T-helper 2 cell (primary cell): ENCODE measurements at regions not wholly inside any gene's neighbourhood (a gene's known extent, or its start where the extent isn't known, plus 50 kb on each side); places are given as distances from the start of the nearest gene placed in this dataset.
A peak's percentile ranks its signal among the peaks of the same experiment; 100 is the strongest.

Source experiments
- DNase-seq, 5 experiments: peaks; one replicate each; pipeline versions ENCODE4 v3.0.0 to v3.0.0-alpha.2; 2012 to 2022

- DNase-seq = peak in 1 of 5 experiments; percentile 0
Measured at GRCh38 chr4:178632415-178632814, 1190.2 kb upstream of the AGA start.

DNA sequence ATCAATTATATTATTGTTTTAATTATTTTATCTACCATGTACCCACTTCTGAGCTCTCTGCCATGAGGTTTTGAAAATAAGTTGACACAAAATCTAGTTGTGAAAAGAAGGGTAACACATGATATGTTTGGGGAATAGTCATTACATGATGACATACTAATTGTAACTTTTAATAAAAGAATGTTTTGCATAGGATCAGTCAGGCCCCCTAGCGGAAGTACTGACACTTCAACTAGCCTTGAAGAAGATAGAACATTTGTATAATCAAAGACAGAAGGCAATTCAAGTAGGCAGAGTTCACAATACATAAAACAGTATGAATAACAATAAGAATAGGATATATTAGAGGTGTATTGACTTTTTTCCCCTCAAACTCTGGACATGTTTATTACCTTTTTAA, 1191.0 kb upstream of the AGA start:
- DNase-seq = no peak

GRCh38 chr4:178664621-178665020, 1222.4 kb upstream of the AGA start:
- no peak for DNase-seq

DNA sequence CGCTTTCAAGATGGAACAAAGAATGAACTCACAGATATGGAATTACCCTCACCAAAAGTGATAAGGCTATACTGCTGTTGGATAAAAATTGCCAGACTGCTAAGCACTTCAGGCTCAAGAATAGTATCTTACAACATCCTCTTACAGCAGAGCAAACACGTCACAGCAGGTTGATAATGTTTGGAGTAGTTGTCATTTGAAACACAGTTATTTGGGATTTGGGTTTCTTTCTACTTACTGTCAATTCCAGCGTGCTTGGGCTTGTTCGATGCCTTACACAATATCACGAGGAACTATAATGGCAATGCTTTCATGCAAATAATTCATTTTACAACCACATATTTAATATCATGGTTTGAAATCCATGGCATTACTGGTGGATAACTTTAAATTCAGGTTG, 1223.7 kb upstream of the AGA start:
- no peak for DNase-seq

- no peak for DNase-seq
Measured at GRCh38 chr4:178671766-178672165, 1229.5 kb upstream of the AGA start.

DNA sequence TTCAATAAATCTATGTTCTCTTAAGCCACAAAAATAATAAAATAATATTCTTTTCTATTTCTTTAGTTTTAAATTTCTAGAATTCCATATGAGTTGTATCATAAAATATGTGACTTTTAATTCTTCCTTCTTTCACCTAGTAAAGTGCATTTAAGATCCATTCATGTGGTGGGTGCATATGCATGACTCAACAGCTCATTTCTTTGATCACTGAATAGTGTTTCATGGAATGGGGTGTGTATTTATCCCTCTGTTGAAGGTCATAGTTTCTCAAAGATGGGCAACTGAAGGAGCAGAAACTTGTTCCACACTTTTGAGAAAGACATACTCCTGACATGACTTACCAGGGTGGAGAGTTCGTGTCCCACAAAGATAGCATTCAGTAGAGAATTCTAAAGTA, 1230.3 kb upstream of the AGA start:
- no peak for DNase-seq

DNA sequence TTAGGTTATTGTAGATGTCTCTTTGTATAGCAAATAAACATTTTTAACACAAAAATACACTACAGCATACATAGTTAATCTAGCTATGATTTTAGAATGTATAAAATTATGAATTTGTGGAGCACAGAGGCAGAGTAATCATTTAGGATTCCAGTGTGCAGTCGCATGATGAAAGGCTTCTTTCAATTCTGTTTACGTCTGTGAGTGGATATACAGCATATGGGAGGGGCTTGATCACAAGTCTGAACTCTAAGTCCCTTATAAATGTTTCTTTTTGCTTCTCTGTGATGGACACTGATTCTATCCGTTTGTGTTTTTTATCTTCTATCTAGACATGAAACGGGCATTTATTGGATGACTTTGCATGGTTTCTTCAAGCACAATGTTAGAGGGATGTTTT, 1239.6 kb upstream of the AGA start:
- no peak for DNase-seq

- no peak for DNase-seq
Measured at GRCh38 chr4:178689926-178690325, 1247.7 kb upstream of the AGA start.

DNA sequence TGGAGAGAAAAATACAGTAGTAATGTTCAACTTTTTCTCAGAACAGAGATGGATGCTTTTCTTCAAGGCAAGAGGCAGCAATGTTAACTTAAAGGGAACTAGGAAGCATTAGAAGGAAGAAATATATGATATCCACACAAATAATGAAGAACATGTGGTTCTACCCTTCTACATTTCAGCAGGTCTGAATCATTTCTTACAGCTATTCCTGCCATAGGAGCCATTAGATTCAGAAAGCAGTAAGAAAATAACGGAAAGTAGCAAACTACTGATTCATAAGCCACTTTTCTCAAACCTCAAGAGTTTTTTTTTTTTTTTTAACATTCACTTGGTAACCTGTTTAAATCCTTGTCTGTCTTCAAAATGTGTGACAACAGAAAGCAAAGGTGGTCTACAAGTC, 1251.6 kb upstream of the AGA start:
- DNase-seq = no peak

GRCh38 chr4:178696515-178696914, 1254.3 kb upstream of the AGA start:
- DNase-seq = no peak

DNA sequence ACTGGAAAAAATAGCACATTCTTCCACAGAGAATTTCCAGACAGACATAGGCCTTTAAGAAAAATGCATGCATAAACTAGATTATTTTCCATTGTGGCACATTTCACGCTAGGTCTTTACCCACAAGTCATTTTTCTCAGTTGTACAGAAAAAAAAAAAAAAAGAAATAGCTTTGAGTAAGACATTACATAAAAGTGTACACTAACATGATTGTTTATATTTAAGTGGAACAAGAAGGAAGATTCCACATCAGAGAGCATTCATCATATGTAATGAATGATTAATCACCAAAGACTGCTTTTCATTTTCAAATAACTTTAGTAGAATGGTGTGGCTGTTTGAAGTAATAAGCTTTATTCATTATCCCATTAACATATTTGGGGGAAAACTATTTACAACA, 1270.2 kb upstream of the AGA start:
- no peak for DNase-seq

GRCh38 chr4:178738026-178738425, 1295.8 kb upstream of the AGA start:
- DNase-seq = no peak

DNA sequence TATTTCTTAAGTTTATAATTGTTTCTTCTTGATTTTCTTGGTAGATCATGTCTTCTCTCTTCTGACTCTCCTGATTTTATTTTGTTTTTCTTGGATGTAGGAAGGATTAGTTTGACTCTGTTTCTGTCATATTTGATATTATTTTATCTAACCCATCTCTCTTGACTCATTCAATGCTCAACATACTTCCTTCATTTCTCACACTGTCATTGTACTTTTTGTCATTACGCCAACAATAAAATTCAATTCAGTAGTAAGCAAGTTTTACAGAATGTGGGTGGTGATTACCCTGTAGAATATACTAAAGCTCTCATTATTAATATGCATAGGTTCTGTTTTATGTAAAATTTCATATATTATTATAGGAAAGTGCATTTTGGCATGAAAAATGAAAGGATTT, 1303.0 kb upstream of the AGA start:
- no peak for DNase-seq

- DNase-seq = no peak
Measured at GRCh38 chr4:178752954-178753525, 1310.8 kb upstream of the AGA start.

GRCh38 chr4:178778496-178778895, 1336.3 kb upstream of the AGA start:
- no peak for DNase-seq

DNA sequence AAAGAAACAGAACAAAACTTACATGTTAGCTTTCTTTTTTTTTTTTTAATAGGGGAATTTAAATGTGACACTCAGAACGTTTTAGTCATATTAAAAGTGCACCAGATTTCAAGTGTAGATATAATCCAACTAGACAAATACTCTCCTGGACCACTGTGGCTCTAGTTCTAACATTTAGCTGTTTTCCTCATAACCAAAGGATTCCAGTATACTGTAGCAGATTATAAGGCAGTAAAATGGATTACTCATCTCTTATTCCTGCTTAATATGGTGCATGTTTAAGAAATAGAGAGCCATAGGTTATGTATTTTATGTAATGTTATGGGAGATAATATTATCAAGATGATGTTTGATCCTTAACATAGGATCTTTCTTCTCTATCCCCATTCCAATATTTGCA, 1339.5 kb upstream of the AGA start:
- no peak for DNase-seq

- no peak for DNase-seq
Measured at GRCh38 chr4:178784491-178784890, 1342.3 kb upstream of the AGA start.

- DNase-seq = no peak
Measured at GRCh38 chr4:178789279-178789678, 1347.0 kb upstream of the AGA start.

GRCh38 chr4:178799204-178799603, 1357.0 kb upstream of the AGA start:
- DNase-seq = no peak

DNA sequence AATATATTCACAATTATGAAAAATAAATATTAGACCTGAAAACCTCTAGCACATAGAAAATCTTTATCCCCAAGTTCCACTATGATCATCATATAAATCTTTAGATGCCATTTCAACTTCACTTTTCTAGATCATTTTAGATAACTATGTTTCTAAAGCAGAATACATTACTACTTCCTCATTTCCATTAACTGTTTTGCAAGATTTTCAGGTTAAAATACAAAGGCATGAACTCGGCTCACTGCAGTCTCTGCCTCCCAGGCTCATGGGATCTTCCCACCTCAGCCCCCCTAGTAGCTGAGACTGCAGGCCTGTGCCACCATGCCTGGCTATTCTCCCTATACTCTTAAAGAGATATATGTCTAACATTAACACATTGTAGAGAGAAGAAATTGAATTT, 1365.9 kb upstream of the AGA start:
- no peak for DNase-seq

DNA sequence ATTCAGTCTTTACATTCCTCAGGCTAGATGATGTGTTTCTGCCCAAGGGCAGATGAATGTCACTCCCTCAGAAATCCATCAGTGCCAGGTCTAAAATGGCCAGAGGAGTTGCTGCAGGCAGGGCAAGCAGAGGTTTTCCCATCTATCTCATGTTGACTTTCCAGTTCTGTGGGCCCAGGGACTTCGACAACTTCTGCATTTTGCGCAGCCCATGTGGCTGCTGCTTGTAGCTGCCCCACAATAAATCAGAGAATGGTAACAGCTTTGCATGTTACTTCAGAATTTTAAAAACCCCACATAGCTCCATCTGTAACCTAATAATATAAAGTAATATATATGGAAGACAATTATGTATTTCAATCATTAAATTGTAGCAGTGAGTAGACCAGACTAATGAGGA, 1367.7 kb upstream of the AGA start:
- DNase-seq = no peak

- DNase-seq = no peak
Measured at GRCh38 chr4:178811356-178811755, 1369.1 kb upstream of the AGA start.

DNA sequence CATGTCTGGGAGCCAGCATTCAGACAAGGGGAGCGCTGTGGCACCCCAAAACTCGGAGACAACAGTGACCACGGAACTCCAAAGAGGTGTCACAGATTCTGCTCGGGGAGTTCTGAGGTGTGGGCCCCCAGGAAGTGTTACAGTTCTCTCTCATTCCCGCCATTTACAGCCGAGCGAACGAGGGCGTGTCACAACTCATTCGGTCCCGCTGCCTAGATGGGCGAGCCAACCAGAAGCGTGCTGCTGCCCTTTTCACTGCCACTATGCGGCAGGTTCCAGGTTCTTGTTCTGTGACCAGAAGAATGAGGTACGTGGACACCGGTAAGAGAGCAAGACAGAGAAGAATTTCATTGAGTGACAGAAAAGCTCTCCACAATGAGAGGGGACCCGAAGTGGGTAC, 1370.6 kb upstream of the AGA start:
- DNase-seq = no peak

- DNase-seq = no peak
Measured at GRCh38 chr4:178814908-178815307, 1372.7 kb upstream of the AGA start.

- DNase-seq = no peak
Measured at GRCh38 chr4:178823673-178824295, 1381.5 kb upstream of the AGA start.
